H1 (cell line): ENCODE measurements at regions not wholly inside any gene's neighbourhood (a gene's known extent, or its start where the extent isn't known, plus 50 kb on each side); places are given as distances from the start of the nearest gene placed in this dataset.

Experiments used
- CTCF ChIA-PET: fragments of 300-600 bp; sonication (Branson Sonifier 250); formaldehyde crosslinking; loops from one replicate; lab custom pipeline; 2021; ENCODE audit not compliant: partially characterized antibody; lab: Charles Lee
- POLR2A ChIA-PET: fragments of 300-600 bp; sonication (Branson Sonifier 250); formaldehyde crosslinking; loops from one replicate; lab custom pipeline; 2021; ENCODE audit warnings: inconsistent platforms; ENCODE audit not compliant: partially characterized antibody; lab: Charles Lee
- DNase-seq, 2 experiments: peaks; one replicate each; pipeline versions ENCODE4 v3.0.0 to v3.0.0-alpha.2; 2010 to 2022; ENCODE audit warnings: low spot score in 2 of 2, low read depth in 1 of 2, mixed read lengths in 1 of 2
- FAIRE-seq: peaks from 2 replicates; lab custom pipeline; 2011; peaks lifted over from hg19 to GRCh38; lab: Jason Lieb, UNC
- H2AFZ ChIP-seq: 2 replicates; pipeline ENCODE4 v1.8.1; 2012; ENCODE audit warnings: low read length, inconsistent platforms
- H2AK5ac ChIP-seq: 2 replicates; pipeline ENCODE4 v1.6.1; 2013; ENCODE audit warnings: low read depth, low read length
- H2BK120ac ChIP-seq: replicated peaks from 2 replicates; pipeline ENCODE3; 2013; ENCODE audit warnings: low read depth, low read length, inconsistent platforms
- H2BK12ac ChIP-seq: 2 replicates; pipeline ENCODE4 v1.6.1; 2013; ENCODE audit warnings: low read depth, low read length
- H2BK15ac ChIP-seq: 2 replicates; pipeline ENCODE4 v1.6.1; 2013; ENCODE audit warnings: low read length
- H2BK20ac ChIP-seq: 2 replicates; pipeline ENCODE4 v1.6.1; 2013; ENCODE audit warnings: low read length
- H2BK5ac ChIP-seq: 2 replicates; pipeline ENCODE4 v1.6.1; 2013; ENCODE audit warnings: low read depth, low read length
- H3K14ac ChIP-seq: 2 replicates; pipeline ENCODE4 v1.6.1; 2013; ENCODE audit warnings: inconsistent platforms; ENCODE audit not compliant: insufficient read length
- H3K18ac ChIP-seq: 2 replicates; pipeline ENCODE4 v1.6.1; 2013; ENCODE audit warnings: low read length; ENCODE audit errors: extremely low read depth
- H3K23ac ChIP-seq: 2 replicates; pipeline ENCODE4 v1.6.1; 2013; ENCODE audit warnings: inconsistent platforms; ENCODE audit not compliant: insufficient read length
- H3K23me2 ChIP-seq: 2 replicates; pipeline ENCODE4 v1.6.1; 2013; ENCODE audit warnings: low read depth, low read length
- H3K27ac ChIP-seq: 2 replicates; pipeline ENCODE4 v1.6.1; 2011; ENCODE audit warnings: low read depth, low read length, inconsistent platforms
- H3K27me3 ChIP-seq, 4 experiments: replicated peaks in 1 of 4; 1 replicate in 1 of 4; 2 replicates in 3 of 4; pipeline versions ENCODE4 v1.6.1 to v1.8.1; 2011 to 2013; ENCODE audit warnings: low read length in 3 of 4, mild to moderate bottlenecking in 3 of 4, inconsistent platforms in 2 of 4, mixed read lengths in 2 of 4, moderate library complexity in 1 of 4; ENCODE audit not compliant: control insufficient read depth in 3 of 4, insufficient read depth in 3 of 4; ENCODE audit errors: extremely low read depth in 1 of 4
- H3K36me3 ChIP-seq, 4 experiments: 2 replicates each; pipeline versions ENCODE4 v1.6.1 to v1.8.1; 2011 to 2013; ENCODE audit warnings: mild to moderate bottlenecking in 4 of 4, low read length in 3 of 4, moderate library complexity in 2 of 4, control low read depth in 1 of 4, inconsistent platforms in 1 of 4; ENCODE audit not compliant: insufficient read depth in 4 of 4, control insufficient read depth in 2 of 4
- H3K4ac ChIP-seq: replicated peaks from 2 replicates; pipeline ENCODE3; 2013; ENCODE audit warnings: low read length, low read depth, mixed read lengths, inconsistent platforms; ENCODE audit not compliant: insufficient read length
- H3K4me1 ChIP-seq, 4 experiments: replicated peaks in 1 of 4; 1 replicate in 1 of 4; 2 replicates in 3 of 4; pipeline versions ENCODE4 v1.6.1 to v1.8.1; 2011 to 2013; ENCODE audit warnings: low read length in 3 of 4, inconsistent platforms in 2 of 4, mixed read lengths in 1 of 4; ENCODE audit not compliant: insufficient read depth in 4 of 4, control insufficient read depth in 3 of 4
- H3K4me2 ChIP-seq, 2 experiments: 2 replicates each; pipeline versions ENCODE4 v1.6.1 to v1.8.1; 2011 to 2013; ENCODE audit warnings: low read depth in 2 of 2, low read length in 2 of 2, control low read depth in 1 of 2, inconsistent platforms in 1 of 2, mild to moderate bottlenecking in 1 of 2; ENCODE audit not compliant: insufficient read depth in 1 of 2
- H3K4me3 ChIP-seq, 4 experiments: fragments of 200-600, 300-600 bp in 1 of 4; sonication (generic), shearing (Covaris generic), sonication (Bioruptor Twin) in 1 of 4; 2 replicates each; pipeline versions ENCODE4 v1.5.1 to v1.8.1; 2011 to 2016; ENCODE audit warnings: low read length in 4 of 4, low read depth in 3 of 4, control low read depth in 2 of 4, inconsistent platforms in 2 of 4, mild to moderate bottlenecking in 2 of 4, mixed read lengths in 1 of 4, moderate library complexity in 1 of 4; ENCODE audit not compliant: insufficient read depth in 2 of 4; ENCODE audit errors: extremely low read depth in 1 of 4
- H3K56ac ChIP-seq: replicated peaks from 2 replicates; pipeline ENCODE3; 2013; ENCODE audit warnings: low read depth, mild to moderate bottlenecking, mixed read lengths, low read length, inconsistent platforms; ENCODE audit not compliant: insufficient read length
- H3K79me1 ChIP-seq: 2 replicates; pipeline ENCODE4 v1.6.1; 2013; ENCODE audit warnings: low read depth, low read length, control low read depth
- H3K79me2 ChIP-seq, 2 experiments: 2 replicates each; pipeline versions ENCODE4 v1.6.1 to v1.8.1; 2012 to 2013; ENCODE audit warnings: low read length in 2 of 2, mild to moderate bottlenecking in 2 of 2, inconsistent platforms in 1 of 2; ENCODE audit not compliant: insufficient read depth in 2 of 2, control insufficient read depth in 1 of 2
- H3K9ac ChIP-seq, 4 experiments: replicated peaks in 1 of 4; 1 replicate in 1 of 4; 2 replicates in 3 of 4; pipeline versions ENCODE4 v1.6.1 to v1.8.1; 2011 to 2013; ENCODE audit warnings: low read depth in 3 of 4, low read length in 3 of 4, control low read depth in 2 of 4, mild to moderate bottlenecking in 2 of 4, moderate library complexity in 2 of 4, inconsistent platforms in 1 of 4; ENCODE audit errors: extremely low read depth in 1 of 4
- H3K9me3 ChIP-seq, 2 experiments: 2 replicates each; pipeline versions ENCODE4 v1.6.1 to v1.8.1; 2012 to 2013; ENCODE audit warnings: mild to moderate bottlenecking in 2 of 2, moderate library complexity in 2 of 2, control low read depth in 1 of 2, inconsistent platforms in 1 of 2, low read depth in 1 of 2, low read length in 1 of 2, mixed read lengths in 1 of 2; ENCODE audit not compliant: insufficient read depth in 2 of 2
- H4K20me1 ChIP-seq, 2 experiments: replicated peaks in 1 of 2; 2 replicates each; pipeline versions ENCODE3 to v1.8.1; 2011 to 2013; ENCODE audit warnings: inconsistent platforms in 2 of 2, low read length in 2 of 2, mild to moderate bottlenecking in 1 of 2; ENCODE audit not compliant: insufficient read depth in 2 of 2, control insufficient read depth in 1 of 2
- H4K5ac ChIP-seq: 2 replicates; pipeline ENCODE4 v1.6.1; 2013; ENCODE audit warnings: low read length, low read depth, mixed read lengths, inconsistent platforms; ENCODE audit not compliant: insufficient read length
- H4K8ac ChIP-seq: 2 replicates; pipeline ENCODE4 v1.8.0; 2013; ENCODE audit warnings: mild to moderate bottlenecking, moderate library complexity, low read length, inconsistent platforms; ENCODE audit not compliant: insufficient read depth; ENCODE audit errors: extremely low read depth
- H4K91ac ChIP-seq: replicated peaks from 2 replicates; pipeline ENCODE3; 2013; ENCODE audit warnings: low read length, mixed read lengths, inconsistent platforms; ENCODE audit not compliant: insufficient read length
- ASH2L ChIP-seq: fragments of 200-600, 300-600 bp; sonication (generic); IDR thresholded peaks from one replicate; pipeline ENCODE4 v1.7.1; 2017; ENCODE audit warnings: low read length
- CBX8 ChIP-seq: fragments of 300-800, 300-1000 bp; sonication (generic); IDR thresholded peaks from 2 replicates; pipeline ENCODE4 v1.7.1; 2016; ENCODE audit warnings: low read depth, low read length, borderline replicate concordance
- CHD2 ChIP-seq: IDR thresholded peaks from 2 replicates; pipeline ENCODE4 v1.6.1; 2012; ENCODE audit warnings: low read length, improper control_type of control experiment
- GABPA ChIP-seq: IDR thresholded peaks from 2 replicates; pipeline ENCODE4 v1.6.1; 2011; ENCODE audit warnings: mild to moderate bottlenecking, low read length, moderate library complexity, borderline replicate concordance; ENCODE audit not compliant: insufficient read depth
- GTF2F1 ChIP-seq: IDR thresholded peaks from 2 replicates; pipeline ENCODE4 v1.6.1; 2012; ENCODE audit warnings: low read depth, low read length, improper control_type of control experiment, borderline replicate concordance
- POU5F1 ChIP-seq: IDR thresholded peaks from 2 replicates; pipeline ENCODE4 v1.6.1; 2011; ENCODE audit warnings: low read depth, mild to moderate bottlenecking, low read length, moderate library complexity
- RBBP5 ChIP-seq: IDR thresholded peaks from 2 replicates; pipeline ENCODE4 v1.7.1; 2012; ENCODE audit warnings: low read depth, mild to moderate bottlenecking, inconsistent platforms, low read length, moderate library complexity, borderline replicate concordance
- RXRA ChIP-seq: IDR thresholded peaks from 2 replicates; pipeline ENCODE4 v1.6.1; 2011; ENCODE audit warnings: low read depth, mild to moderate bottlenecking, low read length, moderate library complexity; ENCODE audit not compliant: insufficient read depth
- SIRT6 ChIP-seq: IDR thresholded peaks from one replicate; pipeline ENCODE4 v1.7.1; 2012; ENCODE audit warnings: low read length, inconsistent platforms
- SIX5 ChIP-seq: IDR thresholded peaks from 2 replicates; pipeline ENCODE4 v1.6.1; 2011; ENCODE audit warnings: mild to moderate bottlenecking, low read depth, low read length
- SP1 ChIP-seq: IDR thresholded peaks from 2 replicates; pipeline ENCODE4 v1.6.1; 2011; ENCODE audit warnings: low read depth, low read length
- SP2 ChIP-seq: IDR thresholded peaks from 2 replicates; pipeline ENCODE4 v1.6.1; 2012; ENCODE audit warnings: mild to moderate bottlenecking, low read length, inconsistent platforms
- SP4 ChIP-seq: IDR thresholded peaks from 2 replicates; pipeline ENCODE4 v1.6.1; 2012; ENCODE audit warnings: low read length, inconsistent platforms
- WGBS, 2 experiments: shearing (Covaris generic) in 1 of 2; methylation state at CpG; one replicate each; pipeline versions ENCODE4 v1.1.6 to v1.1.7; 2013 to 2015; ENCODE audit warnings: low lambda C conversion rate in 2 of 2, mixed read lengths in 2 of 2, inconsistent platforms in 1 of 2, low coverage in 1 of 2, missing lambda C conversion rate in 1 of 2; ENCODE audit not compliant: insufficient replicate concordance in 2 of 2, insufficient coverage in 1 of 2, insufficient read length in 1 of 2; ENCODE audit errors: extremely low coverage in 1 of 2, missing lambda C conversion rate in 1 of 2; 5-methylcytosine and 5-hydroxymethylcytosine counted together
- TF ChIP-seq, protein P1 (sequence below): IDR thresholded peaks from 2 replicates; pipeline ENCODE4 v1.6.1; 2011; ENCODE audit warnings: low read depth, mild to moderate bottlenecking, low read length; ENCODE audit not compliant: insufficient read depth

DNA sequence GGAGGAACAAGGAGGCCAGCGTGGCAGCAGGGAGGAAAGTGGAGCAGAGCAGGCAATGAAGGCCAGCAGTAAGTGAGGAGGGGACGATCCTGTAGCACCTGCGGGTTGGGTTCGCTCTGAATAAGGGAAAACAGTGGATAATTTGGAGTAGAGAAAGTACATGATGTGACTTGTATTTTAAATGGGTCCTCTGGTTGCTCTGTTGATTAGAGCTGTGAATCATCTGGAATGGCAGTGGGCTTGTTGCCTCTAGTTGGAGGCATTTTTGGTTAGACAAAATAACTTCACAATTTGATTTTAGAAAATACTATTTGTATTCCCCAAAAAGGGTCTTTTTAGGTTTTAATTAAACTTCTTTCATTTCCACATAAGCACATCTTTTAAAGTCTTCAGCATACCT lies 277.4 kb downstream of the ARL4A start (continued):
- no peak for TF ChIP-seq CHD2

DNA sequence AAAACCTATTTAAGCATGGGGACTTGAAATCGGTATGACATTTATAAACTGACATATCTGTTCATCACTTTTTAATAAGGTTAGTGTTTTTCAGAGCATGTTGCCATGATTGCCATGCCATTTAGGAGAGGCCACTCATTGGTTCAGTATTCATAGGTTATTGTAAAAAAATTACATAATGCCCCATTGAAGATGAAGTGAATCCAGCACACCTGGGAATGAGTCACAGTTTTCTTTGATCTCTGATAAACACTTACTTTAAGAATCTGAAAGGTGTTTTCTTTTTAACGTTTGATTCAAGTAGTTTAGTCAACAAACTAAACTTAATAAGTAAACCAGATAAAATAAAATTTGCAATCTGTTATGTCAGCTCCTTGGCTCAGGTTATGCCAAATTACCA lies 278.3 kb downstream of the ARL4A start:
- no peak overlapping the region for H2BK120ac ChIP-seq
- H3K4me2 ChIP-seq, result no peak overlapping the region
- H2BK12ac ChIP-seq, result no peak overlapping the region
- H3K9me3 ChIP-seq, result no peaks in the 10 kb centered on the region
- no peak overlapping the region for H4K91ac ChIP-seq
- no peak overlapping the region for H3K9ac ChIP-seq
- H2AFZ ChIP-seq, result no peak overlapping the region
- H2AK5ac ChIP-seq, result no peak overlapping the region
- no peak overlapping the region for H2BK20ac ChIP-seq
- H2BK15ac ChIP-seq, result no peak overlapping the region
- H4K20me1 ChIP-seq, result no peaks in the 10 kb centered on the region
- H3K4me1 ChIP-seq, result 0 out of 7 replicates have a peak, but pooled peaks cover 0 to 2% (median 0%) of the 10 kb centered on the region in 4 experiments
- DNase-seq, result no peak
- H3K79me2 ChIP-seq, result no peaks in the 10 kb centered on the region
- no peak for FAIRE-seq
- H3K23me2 ChIP-seq, result no peaks in the 10 kb centered on the region
- POLR2A ChIA-PET, result no interaction called here
- CTCF ChIA-PET, result interaction anchor here (0.6 kb wide), 1 partner anchor 154 kb away, joined by 3 read pairs; no protein-coding TSS in a partner anchor
- H3K14ac ChIP-seq, result no peak overlapping the region
- no peak overlapping the region for H4K5ac ChIP-seq
- no peaks in the 10 kb centered on the region for H3K79me1 ChIP-seq
- H3K18ac ChIP-seq, result no peak overlapping the region
- no peak overlapping the region for H3K23ac ChIP-seq
- no peak overlapping the region for H3K56ac ChIP-seq
- H2BK5ac ChIP-seq, result no peak overlapping the region
- no peak overlapping the region for H3K27ac ChIP-seq
- 79% methylated on average over 2 of the region's 2 CpGs; no CpG with 5 or more reads in 1 of the 2 experiments for WGBS, 2 experiments
- no peak overlapping the region for H4K8ac ChIP-seq
- H3K4ac ChIP-seq, result no peak overlapping the region
- H3K4me3 ChIP-seq, result no peak overlapping the region
- no peaks in the 10 kb centered on the region for H3K27me3 ChIP-seq
- no peaks in the 10 kb centered on the region for H3K36me3 ChIP-seq
- no peak for TF ChIP-seq RBBP5
- TF ChIP-seq, protein P1, sequence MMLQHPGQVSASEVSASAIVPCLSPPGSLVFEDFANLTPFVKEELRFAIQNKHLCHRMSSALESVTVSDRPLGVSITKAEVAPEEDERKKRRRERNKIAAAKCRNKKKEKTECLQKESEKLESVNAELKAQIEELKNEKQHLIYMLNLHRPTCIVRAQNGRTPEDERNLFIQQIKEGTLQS, result no peak
- no peak for TF ChIP-seq SIRT6
- no peak for TF ChIP-seq SP4
- no peak for TF ChIP-seq CBX8
- no peak for TF ChIP-seq ASH2L
- no peak for TF ChIP-seq SP1
- TF ChIP-seq POU5F1, result no peak
- TF ChIP-seq RXRA, result no peak
- no peak for TF ChIP-seq SP2
- no peak for TF ChIP-seq SIX5
- no peak for TF ChIP-seq GABPA
- no peak for TF ChIP-seq GTF2F1
